ENCODE measurements at regions not wholly inside any gene's neighbourhood (a gene's known extent, or its start where the extent isn't known, plus 50 kb on each side); places are given as distances from the start of the nearest gene placed in this dataset.

DNA sequence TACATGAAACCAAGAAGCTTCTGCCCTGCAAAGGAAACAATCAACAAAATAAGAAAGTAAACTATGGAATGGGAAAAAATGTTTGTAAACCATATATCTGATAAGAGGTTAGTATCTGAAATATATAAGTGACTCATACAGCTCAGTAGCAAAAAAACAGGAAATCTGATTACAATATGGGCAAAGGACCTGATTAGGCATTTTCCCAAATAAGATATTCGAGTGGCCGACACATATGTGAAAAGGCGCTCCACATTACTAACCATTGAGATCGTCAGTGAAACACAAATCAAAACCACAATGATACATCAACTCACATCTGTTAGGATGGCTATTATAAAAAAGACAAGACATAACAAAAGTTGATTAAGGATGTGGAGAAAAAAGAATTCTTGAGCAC lies 2818.6 kb upstream of the PCDH20 start:
- TF ChIP-seq CTCF (IDR thresholded peaks at IDR 0.05 in 2 of 3, conservative IDR thresholded peaks at IDR 0.05 in 1 of 3; ENCODE audit: borderline replicate concordance in 1 of 3, insufficient read depth in 1 of 3, low read depth in 2 of 3, low read length in 2 of 3) (no peak), JUND (IDR thresholded peaks at IDR 0.05) (no peak), POLR2AphosphoS5 (IDR thresholded peaks at IDR 0.05; ENCODE audit: low read depth, low read length) (no peak), EZH2 (IDR thresholded peaks at IDR 0.05) (no peak), ZNF274 (IDR thresholded peaks at IDR 0.05; ENCODE audit: low read depth, low read length) (no peak), CEBPB (IDR thresholded peaks at IDR 0.05; ENCODE audit: low read depth) (no peak), EZH2phosphoT487 (IDR thresholded peaks at IDR 0.05; ENCODE audit: borderline replicate concordance) (no peak), ZBTB33 (IDR thresholded peaks at IDR 0.05; ENCODE audit: extremely low read depth, insufficient replicate concordance, low read length) (no peak)
- TF ChIP-seq, protein P1, sequence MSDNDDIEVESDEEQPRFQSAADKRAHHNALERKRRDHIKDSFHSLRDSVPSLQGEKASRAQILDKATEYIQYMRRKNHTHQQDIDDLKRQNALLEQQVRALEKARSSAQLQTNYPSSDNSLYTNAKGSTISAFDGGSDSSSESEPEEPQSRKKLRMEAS (IDR thresholded peaks at IDR 0.05), result no peak

Measured in HCT116 (cell line).